GM21515 (cell line): ENCODE measurements at regions not wholly inside any gene's neighbourhood (a gene's known extent, or its start where the extent isn't known, plus 50 kb on each side); places are given as distances from the start of the nearest gene placed in this dataset.
"Not testable (repeated sequence)": the region's sequence is repeated elsewhere in the genome, so short reads cannot be mapped to it uniquely, and the experiment has no call there.

ENCODE experiments used
- ATAC-seq: cut with Tn5 transposase; IDR thresholded peaks from one replicate; pipeline ENCODE4 v1.9.1; 2021; ENCODE audit not compliant: unreplicated experiment

GRCh38 chr4:127304356-127304755 is 328.4 kb upstream of the INTU start:
- no peak for ATAC-seq

GRCh38 chr4:127307996-127308395 is 324.8 kb upstream of the INTU start:
- ATAC-seq = no peak

- ATAC-seq = no peak
These were observed 323.2 kb upstream of the INTU start for GRCh38 chr4:127309369-127310102.

DNA sequence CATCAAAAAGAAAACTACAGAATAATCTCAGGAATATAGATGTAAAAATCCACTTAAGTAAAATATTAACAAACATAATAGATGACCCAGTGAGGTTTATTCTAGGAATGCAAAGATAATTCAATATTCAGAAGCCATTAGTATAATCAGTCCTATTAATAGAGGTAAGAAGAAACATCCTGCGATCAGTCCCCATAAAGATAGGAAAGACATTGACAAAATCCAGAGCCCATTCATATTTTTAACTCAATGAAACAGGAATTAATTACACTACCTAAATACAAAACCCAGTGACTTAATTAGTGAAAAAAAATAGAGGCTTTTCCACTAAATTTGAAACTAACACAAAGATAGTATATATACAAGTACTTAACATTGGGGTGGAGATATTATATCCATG is 321.4 kb upstream of the INTU start:
- no peak for ATAC-seq

GRCh38 chr4:127311924-127312323 is 320.8 kb upstream of the INTU start:
- no peak for ATAC-seq

DNA sequence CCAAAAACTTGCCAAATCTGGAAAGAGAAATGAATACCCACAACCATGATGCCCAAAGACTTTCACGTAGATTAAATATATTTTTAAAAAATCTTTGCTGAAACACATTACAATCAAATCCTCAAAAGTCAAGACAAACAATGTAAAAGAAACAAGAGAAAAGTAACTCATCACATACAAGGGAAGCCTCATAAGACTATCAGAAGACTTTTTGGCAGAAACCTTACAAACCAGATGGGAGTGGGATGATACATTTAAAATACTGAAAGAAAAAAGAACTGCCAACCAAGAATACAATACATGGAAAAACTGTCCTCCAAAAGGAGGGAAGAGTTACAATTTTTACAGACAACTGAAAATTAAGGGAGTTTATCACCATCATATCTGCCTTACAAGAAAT is 319.0 kb upstream of the INTU start:
- ATAC-seq = no peak

GRCh38 chr4:127327491-127327890 is 305.3 kb upstream of the INTU start:
- ATAC-seq = no peak

GRCh38 chr4:127335073-127335620 is 297.6 kb upstream of the INTU start:
- no peak for ATAC-seq

- no peak for ATAC-seq
These were observed 297.0 kb upstream of the INTU start for GRCh38 chr4:127335732-127336131.

DNA sequence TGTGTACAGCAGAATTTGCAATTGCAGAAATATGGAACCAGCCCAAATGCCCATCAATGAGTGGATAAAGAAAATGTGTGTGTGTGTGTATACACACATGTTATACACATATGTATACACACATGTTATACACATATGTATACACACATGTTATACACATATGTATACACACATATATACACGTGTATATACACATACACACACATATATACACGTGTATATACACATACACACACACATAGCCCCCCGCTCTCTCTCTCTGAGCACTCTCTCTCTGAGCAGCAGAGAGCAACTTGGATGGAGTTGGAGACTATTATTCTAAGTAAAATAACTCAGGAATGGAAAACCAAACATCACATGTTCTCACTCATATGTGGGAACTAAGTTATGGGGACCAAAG is 289.6 kb upstream of the INTU start:
- ATAC-seq = not testable (repeated sequence)

DNA sequence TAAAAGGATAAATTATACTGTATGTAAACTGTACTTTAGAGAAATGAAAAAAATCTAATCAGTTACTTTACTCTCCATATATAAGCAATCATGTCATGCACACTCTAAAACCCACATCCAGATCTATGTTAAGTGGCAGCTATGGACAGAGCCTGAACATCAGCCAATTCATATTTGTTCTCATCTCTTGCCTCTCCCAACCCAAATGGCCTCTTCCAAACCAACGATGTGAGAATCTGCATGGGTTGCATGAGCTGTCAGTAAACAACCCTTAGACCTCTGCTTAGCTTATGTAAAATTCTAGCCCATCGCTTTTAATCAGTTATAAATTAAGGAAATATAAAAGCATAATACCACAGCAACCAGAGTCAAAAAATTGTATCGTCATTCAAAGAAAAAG is 288.7 kb upstream of the INTU start:
- no peak for ATAC-seq

- no peak for ATAC-seq
These were observed 284.8 kb upstream of the INTU start for GRCh38 chr4:127347936-127348335.

DNA sequence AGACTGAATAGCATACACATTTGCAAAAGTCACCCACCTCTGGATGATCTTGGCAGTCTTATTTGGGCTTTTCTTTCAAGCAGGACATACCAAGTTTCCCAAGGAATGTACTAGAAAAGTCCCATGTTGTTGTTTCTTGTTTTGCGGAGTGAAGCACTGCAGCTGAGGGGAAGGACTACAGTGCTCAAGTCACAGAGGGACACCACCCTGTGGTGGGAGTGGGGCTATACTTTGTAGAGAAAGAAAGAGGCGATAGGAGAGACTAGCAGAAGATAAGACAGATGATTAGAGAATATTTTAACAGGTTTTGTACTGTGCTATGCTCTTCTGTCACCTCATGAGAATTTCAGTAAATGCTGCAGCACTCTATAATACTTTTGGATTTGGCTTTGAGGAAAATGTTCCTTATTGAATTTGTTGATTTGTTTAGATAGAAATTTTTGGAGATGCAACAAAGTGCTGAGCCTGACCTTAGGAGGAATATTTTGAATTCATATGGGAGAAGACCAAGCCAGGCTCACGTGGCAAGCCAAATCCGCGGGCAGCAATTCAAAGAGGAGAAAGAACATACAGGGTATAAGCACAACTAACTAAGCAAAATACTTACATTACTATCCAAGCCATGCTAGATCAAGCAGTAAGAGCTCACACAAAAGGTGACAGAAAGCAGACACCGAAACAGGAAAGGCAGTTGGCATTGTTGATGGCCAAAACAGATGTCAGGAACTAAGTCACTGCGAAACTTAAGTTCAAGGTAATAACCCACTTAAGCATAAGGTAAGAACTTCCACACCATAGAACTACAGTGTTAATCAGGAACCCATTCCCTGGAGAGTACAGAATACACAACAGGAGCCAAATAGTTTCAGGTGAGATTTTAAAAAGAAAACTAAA is 280.3 kb upstream of the INTU start:
- ATAC-seq = no peak

DNA sequence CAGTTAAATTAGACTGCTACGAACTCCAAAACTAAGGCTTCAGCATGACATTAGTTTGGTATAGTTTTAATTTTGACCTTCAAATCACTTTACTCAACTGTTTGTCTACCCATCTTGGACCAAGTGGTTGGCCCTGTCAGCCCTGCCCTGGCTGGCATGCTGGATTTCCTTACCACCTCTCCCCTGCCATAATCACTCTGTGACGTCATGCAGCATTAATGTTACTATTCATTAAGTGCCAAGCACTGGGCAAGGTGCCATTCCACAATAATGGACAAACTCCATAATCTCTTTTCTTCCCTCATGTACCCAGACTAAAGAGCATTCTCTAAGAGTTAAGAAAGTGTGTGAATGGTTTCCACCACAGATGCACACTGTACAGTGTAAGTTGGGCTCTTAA is 277.0 kb upstream of the INTU start:
- ATAC-seq = no peak

DNA sequence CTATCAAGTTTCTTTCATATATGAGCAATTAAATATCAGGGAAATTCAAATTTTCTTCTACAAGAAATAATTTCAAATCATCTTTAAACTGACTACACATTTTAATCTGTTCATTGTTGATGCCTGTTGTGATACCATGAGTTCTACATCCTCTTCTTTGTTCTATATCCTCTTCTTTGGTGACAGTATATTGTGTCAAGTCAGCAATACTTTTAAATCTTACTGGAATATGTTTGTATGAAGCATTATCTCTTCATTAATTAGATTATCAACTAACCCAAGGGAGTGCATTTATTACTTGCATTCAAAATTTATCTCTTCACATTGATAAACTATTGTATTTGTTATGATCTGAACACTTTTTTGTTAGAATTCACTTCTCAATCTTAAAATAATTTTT is 275.0 kb upstream of the INTU start:
- ATAC-seq = no peak

DNA sequence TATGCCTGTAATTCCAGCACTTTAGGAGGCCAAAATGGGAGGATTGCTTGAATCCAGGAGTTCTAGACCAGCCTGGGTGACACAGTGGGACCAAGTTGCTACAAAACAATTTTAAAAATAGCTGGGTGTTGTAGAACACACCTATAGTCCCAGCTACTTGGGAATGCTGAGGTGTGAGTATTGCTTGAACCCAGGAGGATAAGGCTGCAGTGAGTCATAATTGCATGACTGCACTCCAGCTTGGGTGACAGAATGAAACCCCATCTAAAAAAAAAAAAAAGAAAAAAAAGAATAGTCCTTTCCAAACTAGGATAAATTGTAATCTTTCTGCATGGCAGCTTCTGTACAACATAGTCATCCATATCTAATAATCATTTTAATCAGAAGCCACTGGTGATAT is 270.1 kb upstream of the INTU start:
- no peak for ATAC-seq

DNA sequence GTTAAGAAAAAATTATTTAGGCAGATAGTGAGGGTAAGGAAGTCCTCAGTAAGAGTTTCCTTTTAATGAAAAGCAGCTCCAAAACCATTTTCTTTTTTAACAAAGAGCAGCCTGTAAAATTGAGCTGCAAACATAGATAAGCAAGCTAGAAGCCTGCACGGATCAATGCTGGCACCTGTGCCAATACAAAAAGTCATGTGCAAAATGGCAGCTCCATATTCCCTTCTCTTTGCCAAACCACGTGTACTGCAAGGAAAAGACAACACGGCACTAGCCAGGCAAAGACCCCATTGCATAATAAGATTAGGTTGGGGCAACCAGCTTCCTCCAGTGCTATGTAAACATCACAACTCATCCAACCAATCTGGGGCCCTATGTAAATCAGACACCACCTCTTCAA is 268.4 kb upstream of the INTU start:
- ATAC-seq = no peak

GRCh38 chr4:127364911-127365310 is 267.8 kb upstream of the INTU start:
- ATAC-seq = no peak

GRCh38 chr4:127370604-127371003 is 262.2 kb upstream of the INTU start:
- ATAC-seq = no peak

- ATAC-seq = no peak
These were observed 253.3 kb upstream of the INTU start for GRCh38 chr4:127379499-127379898.

- not testable (repeated sequence) for ATAC-seq
These were observed 252.8 kb upstream of the INTU start for GRCh38 chr4:127379948-127380347.

- no peak for ATAC-seq
These were observed 249.1 kb upstream of the INTU start for GRCh38 chr4:127383666-127384065.
